Keratinocyte (primary cell): ENCODE measurements at regions not wholly inside any gene's neighbourhood (a gene's known extent, or its start where the extent isn't known, plus 50 kb on each side); places are given as distances from the start of the nearest gene placed in this dataset.

ENCODE experiments used
- DNase-seq: peaks from one replicate; pipeline ENCODE4 v3.0.0-alpha.2; 2011; ENCODE audit warnings: low read depth, missing footprints, low spot score
- FAIRE-seq: peaks from 2 replicates; lab custom pipeline; 2011; peaks lifted over from hg19 to GRCh38; lab: Jason Lieb, UNC
- H2AFZ ChIP-seq: 2 replicates; pipeline ENCODE4 v1.6.0; 2012; ENCODE audit warnings: low read length, control low read depth, inconsistent platforms; ENCODE audit not compliant: control insufficient read depth
- H3K27ac ChIP-seq: 2 replicates; pipeline ENCODE4 v1.5.1; 2011; ENCODE audit warnings: low read length; ENCODE audit not compliant: control insufficient read depth, insufficient read depth
- H3K27me3 ChIP-seq: 3 replicates; pipeline ENCODE4 v1.6.0; 2011; ENCODE audit warnings: low read length; ENCODE audit not compliant: control insufficient read depth, insufficient read depth; ENCODE audit errors: extremely low read depth
- H3K36me3 ChIP-seq, 2 experiments: 2 replicates in 1 of 2; 3 replicates in 1 of 2; pipeline ENCODE4 v1.5.1; 2011; ENCODE audit warnings: low read length in 2 of 2, mild to moderate bottlenecking in 1 of 2; ENCODE audit not compliant: control insufficient read depth in 2 of 2, insufficient read depth in 2 of 2; ENCODE audit errors: extremely low read depth in 1 of 2
- H3K4me1 ChIP-seq: 3 replicates; pipeline ENCODE4 v1.5.1; 2011; ENCODE audit warnings: low read length; ENCODE audit not compliant: control insufficient read depth, insufficient read depth; ENCODE audit errors: extremely low read depth
- H3K4me2 ChIP-seq: 3 replicates; pipeline ENCODE4 v1.6.0; 2011; ENCODE audit warnings: low read depth, low read length; ENCODE audit not compliant: control insufficient read depth, insufficient read depth; ENCODE audit errors: extremely low read depth
- H3K4me3 ChIP-seq, 3 experiments: fragments of 200-600 bp in 1 of 3; sonication (generic) in 1 of 3; 2 replicates in 2 of 3; 3 replicates in 1 of 3; pipeline ENCODE4 v1.5.1; 2011 to 2016; ENCODE audit warnings: low read length in 3 of 3, mild to moderate bottlenecking in 3 of 3, control low read depth in 2 of 3, inconsistent platforms in 1 of 3, low read depth in 1 of 3, mixed read lengths in 1 of 3, mixed run types in 1 of 3, moderate library complexity in 1 of 3; ENCODE audit not compliant: control insufficient read depth in 2 of 3, insufficient read depth in 2 of 3; ENCODE audit errors: extremely low read depth in 1 of 3
- H3K79me2 ChIP-seq: 2 replicates; pipeline ENCODE4 v1.6.0; 2012; ENCODE audit warnings: low read length; ENCODE audit not compliant: control insufficient read depth, insufficient read depth
- H3K9ac ChIP-seq: 3 replicates; pipeline ENCODE4 v1.6.0; 2011; ENCODE audit warnings: low read length; ENCODE audit not compliant: control insufficient read depth, insufficient read depth; ENCODE audit errors: extremely low read depth
- H3K9me1 ChIP-seq: 3 replicates; pipeline ENCODE4 v1.6.0; 2011; ENCODE audit warnings: low read length; ENCODE audit not compliant: control insufficient read depth, insufficient read depth; ENCODE audit errors: extremely low read depth
- H3K9me3 ChIP-seq: 2 replicates; pipeline ENCODE4 v1.5.1; 2012; ENCODE audit warnings: low read depth, low read length; ENCODE audit not compliant: control insufficient read depth
- H4K20me1 ChIP-seq: 3 replicates; pipeline ENCODE4 v1.6.0; 2011; ENCODE audit warnings: low read length; ENCODE audit not compliant: control insufficient read depth, insufficient read depth; ENCODE audit errors: extremely low read depth
- EZH2 ChIP-seq: IDR thresholded peaks from one replicate; pipeline ENCODE4 v1.6.1; 2012; ENCODE audit warnings: inconsistent platforms, mild to moderate bottlenecking, low read length, moderate library complexity
- dilution Hi-C: fragments of 300-500 bp; cut with MboI; formaldehyde crosslinking; loops from one replicate; pipeline ENCODE4 v1.7.0; 2020; ENCODE audit warnings: low sequenced_read_pairs; ENCODE audit not compliant: extremely low pct_ligation_motif_present
- TF ChIP-seq, protein P1 (sequence below), 3 experiments: IDR thresholded peaks in 1 of 3; conservative IDR thresholded peaks in 1 of 3; optimal IDR thresholded peaks in 1 of 3; 2 replicates in 2 of 3; 3 replicates in 1 of 3; pipeline versions ENCODE3 to v1.5.1; 2011; ENCODE audit warnings: low read length in 3 of 3, mild to moderate bottlenecking in 3 of 3, moderate library complexity in 2 of 3, control low read depth in 1 of 3, inconsistent platforms in 1 of 3; ENCODE audit not compliant: insufficient read depth in 2 of 3; ENCODE audit errors: extremely low read depth in 1 of 3

DNA sequence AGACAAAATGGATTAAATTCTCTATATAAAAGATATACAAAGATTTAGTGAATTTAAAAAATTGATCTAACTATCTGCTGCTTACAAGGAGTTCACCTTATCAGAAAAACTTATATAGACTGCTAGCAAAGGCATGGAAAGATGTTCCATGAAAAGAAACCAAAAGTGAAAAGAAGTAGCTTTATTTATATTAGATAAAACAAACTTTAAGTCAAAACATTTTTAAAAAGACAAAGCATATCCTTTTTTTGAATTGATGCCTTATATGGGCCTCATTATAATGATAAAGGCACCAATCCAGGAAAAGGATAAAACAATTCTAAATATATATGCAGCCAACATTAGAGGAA is 334.2 kb downstream of the MEI4 start:
- H3K4me2 ChIP-seq, result no peak overlapping the region
- H3K4me1 ChIP-seq, result no peaks in the 10 kb centered on the region
- no peak for TF ChIP-seq EZH2
- TF ChIP-seq, protein P1, sequence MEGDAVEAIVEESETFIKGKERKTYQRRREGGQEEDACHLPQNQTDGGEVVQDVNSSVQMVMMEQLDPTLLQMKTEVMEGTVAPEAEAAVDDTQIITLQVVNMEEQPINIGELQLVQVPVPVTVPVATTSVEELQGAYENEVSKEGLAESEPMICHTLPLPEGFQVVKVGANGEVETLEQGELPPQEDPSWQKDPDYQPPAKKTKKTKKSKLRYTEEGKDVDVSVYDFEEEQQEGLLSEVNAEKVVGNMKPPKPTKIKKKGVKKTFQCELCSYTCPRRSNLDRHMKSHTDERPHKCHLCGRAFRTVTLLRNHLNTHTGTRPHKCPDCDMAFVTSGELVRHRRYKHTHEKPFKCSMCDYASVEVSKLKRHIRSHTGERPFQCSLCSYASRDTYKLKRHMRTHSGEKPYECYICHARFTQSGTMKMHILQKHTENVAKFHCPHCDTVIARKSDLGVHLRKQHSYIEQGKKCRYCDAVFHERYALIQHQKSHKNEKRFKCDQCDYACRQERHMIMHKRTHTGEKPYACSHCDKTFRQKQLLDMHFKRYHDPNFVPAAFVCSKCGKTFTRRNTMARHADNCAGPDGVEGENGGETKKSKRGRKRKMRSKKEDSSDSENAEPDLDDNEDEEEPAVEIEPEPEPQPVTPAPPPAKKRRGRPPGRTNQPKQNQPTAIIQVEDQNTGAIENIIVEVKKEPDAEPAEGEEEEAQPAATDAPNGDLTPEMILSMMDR (optimal IDR thresholded peaks at IDR 0.05 in 1 of 3, IDR thresholded peaks at IDR 0.05 in 1 of 3, conservative IDR thresholded peaks at IDR 0.05 in 1 of 3; ENCODE audit: extremely low read depth in 1 of 3, insufficient read depth in 2 of 3, low read length in 3 of 3), result no peak
- H3K9me1 ChIP-seq, result no peaks in the 10 kb centered on the region
- no peaks in the 10 kb centered on the region for H3K9me3 ChIP-seq
- H3K27ac ChIP-seq, result no peak overlapping the region
- H3K9ac ChIP-seq, result no peak overlapping the region
- no peak for FAIRE-seq
- no peaks in the 10 kb centered on the region for H3K36me3 ChIP-seq
- DNase-seq, result no peak
- no peaks in the 10 kb centered on the region for H3K79me2 ChIP-seq
- no peak overlapping the region for H2AFZ ChIP-seq
- dilution Hi-C loops, result no loop called here
- no peaks in the 10 kb centered on the region for H3K27me3 ChIP-seq
- H3K4me3 ChIP-seq, result no peak overlapping the region
- no peaks in the 10 kb centered on the region for H4K20me1 ChIP-seq

GRCh38 chr6:78010130-78010529 is 357.3 kb downstream of the MEI4 start:
- no peaks in the 10 kb centered on the region for H3K79me2 ChIP-seq
- no peak overlapping the region for H3K27ac ChIP-seq
- no peak for FAIRE-seq
- H3K36me3 ChIP-seq, result no peaks in the 10 kb centered on the region
- H4K20me1 ChIP-seq, result no peaks in the 10 kb centered on the region
- H3K9ac ChIP-seq, result no peak overlapping the region
- no peaks in the 10 kb centered on the region for H3K9me1 ChIP-seq
- H3K27me3 ChIP-seq, result no peaks in the 10 kb centered on the region
- no peak overlapping the region for H2AFZ ChIP-seq
- no peak overlapping the region for H3K4me2 ChIP-seq
- no peaks in the 10 kb centered on the region for H3K4me1 ChIP-seq
- no peak overlapping the region for H3K4me3 ChIP-seq
- H3K9me3 ChIP-seq, result no peaks in the 10 kb centered on the region
- TF ChIP-seq, protein P1 (optimal IDR thresholded peaks at IDR 0.05 in 1 of 3, IDR thresholded peaks at IDR 0.05 in 1 of 3, conservative IDR thresholded peaks at IDR 0.05 in 1 of 3; ENCODE audit: extremely low read depth in 1 of 3, insufficient read depth in 2 of 3, low read length in 3 of 3), result no peak
- TF ChIP-seq EZH2, result no peak
- no peak for DNase-seq
- dilution Hi-C loops, result no loop called here
